ENCODE measurements at regions not wholly inside any gene's neighbourhood (a gene's known extent, or its start where the extent isn't known, plus 50 kb on each side); places are given as distances from the start of the nearest gene placed in this dataset.

GRCh38 chr9:109653470-109653869 lies 126.5 kb upstream of the PALM2AKAP2 start:
- WGBS (ENCODE audit: insufficient coverage, low coverage, missing lambda C conversion rate): 0% methylated on average over 2 of the region's 2 CpGs
- ChIA-PET POLR2A (no interaction called here), CTCF (ENCODE audit: low intra/inter-chr PET ratio) (no interaction called here)
- in situ Hi-C loops (cut with MboI): no loop called here
- BruUV-seq (replicated peaks): no TSS peak
- H3K4me2 ChIP-seq (ENCODE audit: insufficient read depth, low read length): no peak overlapping the region
- H3K4me1 ChIP-seq (replicated peaks in 1 of 2; ENCODE audit: control insufficient read depth in 2 of 2, insufficient read depth in 2 of 2, low read length in 2 of 2): no peaks in the 10 kb centered on the region
- H3K27me3 ChIP-seq (ENCODE audit: control insufficient read depth in 2 of 2, insufficient read depth in 2 of 2, low read length in 2 of 2): no peaks in the 10 kb centered on the region
- H2AFZ ChIP-seq (ENCODE audit: low read depth, low read length): no peak overlapping the region
- H3K4me3 ChIP-seq: no peak overlapping the region
- H3K9ac ChIP-seq (ENCODE audit: insufficient read depth in 1 of 2, low read depth in 2 of 2, low read length in 2 of 2): no peak overlapping the region
- H3K9me3 ChIP-seq (replicated peaks; ENCODE audit: control insufficient read depth, insufficient read depth, low read depth, low read length): no peaks in the 10 kb centered on the region
- no peaks in the 10 kb centered on the region for H3K79me2 ChIP-seq (ENCODE audit: control insufficient read depth, insufficient read depth, low read length)
- DNase-seq (ENCODE audit: extremely low read depth in 1 of 4, low spot score in 3 of 4): no peak
- H3K27ac ChIP-seq (ENCODE audit: extremely low read depth, low read depth, low read length): no peak overlapping the region
- no peak for ATAC-seq
- intact Hi-C loops (cut with micrococcal nuclease): no loop called here
- H4K20me1 ChIP-seq (replicated peaks; ENCODE audit: control insufficient read depth, insufficient read depth, low read length): no peaks in the 10 kb centered on the region
- no peak for FAIRE-seq
- no peaks in the 10 kb centered on the region for H3K36me3 ChIP-seq (ENCODE audit: control insufficient read depth, insufficient read depth, low read length)
- H3K9me1 ChIP-seq (ENCODE audit: control insufficient read depth, insufficient read depth, low read length): no peaks in the 10 kb centered on the region
- TF ChIP-seq, protein P1, sequence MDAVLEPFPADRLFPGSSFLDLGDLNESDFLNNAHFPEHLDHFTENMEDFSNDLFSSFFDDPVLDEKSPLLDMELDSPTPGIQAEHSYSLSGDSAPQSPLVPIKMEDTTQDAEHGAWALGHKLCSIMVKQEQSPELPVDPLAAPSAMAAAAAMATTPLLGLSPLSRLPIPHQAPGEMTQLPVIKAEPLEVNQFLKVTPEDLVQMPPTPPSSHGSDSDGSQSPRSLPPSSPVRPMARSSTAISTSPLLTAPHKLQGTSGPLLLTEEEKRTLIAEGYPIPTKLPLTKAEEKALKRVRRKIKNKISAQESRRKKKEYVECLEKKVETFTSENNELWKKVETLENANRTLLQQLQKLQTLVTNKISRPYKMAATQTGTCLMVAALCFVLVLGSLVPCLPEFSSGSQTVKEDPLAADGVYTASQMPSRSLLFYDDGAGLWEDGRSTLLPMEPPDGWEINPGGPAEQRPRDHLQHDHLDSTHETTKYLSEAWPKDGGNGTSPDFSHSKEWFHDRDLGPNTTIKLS (IDR thresholded peaks at IDR 0.05; ENCODE audit: borderline replicate concordance, low read depth): no peak
- TF ChIP-seq CHD4 (IDR thresholded peaks at IDR 0.05; ENCODE audit: insufficient read depth, insufficient replicate concordance, low read depth, low read length, poor library complexity, severe bottlenecking): no peak
- no peak for TF ChIP-seq ZNF174 (CRISPR knock-in tag; IDR thresholded peaks at IDR 0.05)
- TF ChIP-seq, protein P2, sequence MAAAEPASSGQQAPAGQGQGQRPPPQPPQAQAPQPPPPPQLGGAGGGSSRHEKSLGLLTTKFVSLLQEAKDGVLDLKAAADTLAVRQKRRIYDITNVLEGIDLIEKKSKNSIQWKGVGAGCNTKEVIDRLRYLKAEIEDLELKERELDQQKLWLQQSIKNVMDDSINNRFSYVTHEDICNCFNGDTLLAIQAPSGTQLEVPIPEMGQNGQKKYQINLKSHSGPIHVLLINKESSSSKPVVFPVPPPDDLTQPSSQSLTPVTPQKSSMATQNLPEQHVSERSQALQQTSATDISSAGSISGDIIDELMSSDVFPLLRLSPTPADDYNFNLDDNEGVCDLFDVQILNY (CRISPR knock-in tag; IDR thresholded peaks at IDR 0.05): no peak
- TF ChIP-seq, protein P3, sequence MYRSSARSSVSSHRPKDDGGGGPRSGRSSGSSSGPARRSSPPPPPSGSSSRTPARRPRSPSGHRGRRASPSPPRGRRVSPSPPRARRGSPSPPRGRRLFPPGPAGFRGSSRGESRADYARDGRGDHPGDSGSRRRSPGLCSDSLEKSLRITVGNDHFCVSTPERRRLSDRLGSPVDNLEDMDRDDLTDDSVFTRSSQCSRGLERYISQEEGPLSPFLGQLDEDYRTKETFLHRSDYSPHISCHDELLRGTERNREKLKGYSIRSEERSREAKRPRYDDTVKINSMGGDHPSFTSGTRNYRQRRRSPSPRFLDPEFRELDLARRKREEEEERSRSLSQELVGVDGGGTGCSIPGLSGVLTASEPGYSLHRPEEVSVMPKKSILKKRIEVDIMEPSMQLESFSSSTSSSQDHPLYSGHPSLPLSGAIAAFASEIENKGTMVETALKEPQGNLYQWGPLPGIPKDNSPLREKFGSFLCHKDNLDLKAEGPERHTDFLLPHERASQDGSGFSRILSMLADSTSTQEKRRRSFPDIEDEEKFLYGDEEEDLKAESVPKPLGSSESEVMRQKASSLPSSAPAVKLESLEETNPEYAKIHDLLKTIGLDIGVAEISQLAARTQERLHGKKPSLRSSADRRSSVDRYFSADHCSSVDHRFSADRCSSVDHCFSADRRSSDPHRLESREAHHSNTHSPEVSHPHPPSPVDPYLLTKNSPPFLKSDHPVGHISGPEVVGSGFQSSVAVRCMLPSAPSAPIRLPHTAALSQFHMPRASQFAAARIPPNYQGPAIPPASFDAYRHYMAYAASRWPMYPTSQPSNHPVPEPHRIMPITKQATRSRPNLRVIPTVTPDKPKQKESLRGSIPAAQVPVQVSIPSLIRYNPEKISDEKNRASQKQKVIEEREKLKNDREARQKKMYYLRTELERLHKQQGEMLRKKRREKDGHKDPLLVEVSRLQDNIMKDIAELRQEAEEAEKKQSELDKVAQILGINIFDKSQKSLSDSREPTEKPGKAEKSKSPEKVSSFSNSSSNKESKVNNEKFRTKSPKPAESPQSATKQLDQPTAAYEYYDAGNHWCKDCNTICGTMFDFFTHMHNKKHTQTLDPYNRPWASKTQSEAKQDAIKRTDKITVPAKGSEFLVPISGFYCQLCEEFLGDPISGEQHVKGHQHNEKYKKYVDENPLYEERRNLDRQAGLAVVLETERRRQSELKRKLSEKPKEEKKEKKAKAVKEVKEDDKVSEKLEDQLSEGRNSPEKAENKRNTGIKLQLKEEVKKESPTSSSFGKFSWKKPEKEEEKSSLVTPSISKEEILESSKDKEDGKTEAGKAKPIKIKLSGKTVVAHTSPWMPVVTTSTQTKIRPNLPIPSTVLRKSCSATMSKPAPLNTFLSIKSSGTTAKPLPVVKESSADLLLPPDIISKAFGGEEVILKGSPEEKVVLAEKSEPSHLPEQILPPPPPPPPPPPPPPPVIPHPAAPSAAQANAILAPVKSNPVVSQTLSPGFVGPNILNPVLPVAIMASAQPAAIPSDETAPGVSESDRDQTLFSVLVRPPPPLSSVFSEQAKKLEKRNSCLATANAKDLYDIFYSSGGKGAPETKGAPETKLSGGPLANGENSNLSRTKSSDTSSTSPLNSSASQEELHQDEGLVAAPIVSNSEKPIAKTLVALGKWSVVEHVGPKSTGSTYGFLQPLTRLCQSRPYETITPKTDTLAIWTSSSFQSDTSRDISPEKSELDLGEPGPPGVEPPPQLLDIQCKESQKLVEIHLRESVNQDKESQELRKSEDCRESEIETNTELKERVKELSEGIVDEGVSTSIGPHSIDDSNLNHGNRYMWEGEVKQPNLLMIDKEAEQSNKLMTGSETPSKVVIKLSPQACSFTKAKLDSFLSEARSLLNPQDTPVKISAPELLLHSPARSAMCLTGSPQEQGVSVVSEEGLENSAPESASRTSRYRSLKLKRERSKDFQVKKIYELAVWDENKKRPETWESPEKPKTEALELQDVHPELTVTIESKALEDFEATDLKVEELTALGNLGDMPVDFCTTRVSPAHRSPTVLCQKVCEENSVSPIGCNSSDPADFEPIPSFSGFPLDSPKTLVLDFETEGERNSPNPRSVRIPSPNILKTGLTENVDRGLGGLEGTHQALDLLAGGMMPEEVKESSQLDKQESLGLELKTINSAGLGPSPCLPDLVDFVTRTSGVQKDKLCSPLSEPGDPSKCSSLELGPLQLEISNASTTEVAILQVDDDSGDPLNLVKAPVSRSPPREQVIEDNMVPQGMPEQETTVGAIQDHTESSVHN (IDR thresholded peaks at IDR 0.05; ENCODE audit: borderline replicate concordance in 1 of 2, low read depth in 1 of 2): no peak
